HEK293T (cell line): ENCODE measurements at regions not wholly inside any gene's neighbourhood (a gene's known extent, or its start where the extent isn't known, plus 50 kb on each side); places are given as distances from the start of the nearest gene placed in this dataset.

Experiments used
- CTCF ChIA-PET: fragments of 350-600 bp; formaldehyde crosslinking; extraction: SDS; loops from one replicate; lab custom pipeline; 2021; ENCODE audit warnings: antibody characterized with exemption, inconsistent platforms; lab: Yijun Ruan, JAX
- POLR2A ChIA-PET: fragments of 350-600 bp; formaldehyde crosslinking; extraction: SDS; loops from one replicate; lab custom pipeline; 2020; ENCODE audit warnings: antibody characterized with exemption, inconsistent platforms; lab: Yijun Ruan, JAX
- DNase-seq: peaks from one replicate; pipeline ENCODE4 v3.0.0; 2012; ENCODE audit warnings: mixed read lengths; ENCODE audit errors: extremely low spot score
- ARNT ChIP-seq: fragments of 450-650 bp; IDR thresholded peaks from 2 replicates; pipeline ENCODE4 v1.6.1; 2017; ENCODE audit warnings: mild to moderate bottlenecking
- BHLHE40 ChIP-seq: fragments of 450-650 bp; IDR thresholded peaks from 2 replicates; pipeline ENCODE4 v1.6.1; 2016; ENCODE audit warnings: mild to moderate bottlenecking, moderate library complexity, borderline replicate concordance
- CTBP1 ChIP-seq: fragments of 450-650 bp; IDR thresholded peaks from 2 replicates; pipeline ENCODE4 v1.6.1; 2016; ENCODE audit warnings: borderline replicate concordance
- ELF4 ChIP-seq: fragments of 450-650 bp; IDR thresholded peaks from 2 replicates; pipeline ENCODE4 v1.6.1; 2017; ENCODE audit warnings: antibody characterized with exemption
- FOXA1 ChIP-seq: fragments of 450-650 bp; IDR thresholded peaks from 2 replicates; pipeline ENCODE4 v1.6.1; 2016; ENCODE audit warnings: mild to moderate bottlenecking
- FOXK2 ChIP-seq: fragments of 450-650 bp; IDR thresholded peaks from 2 replicates; pipeline ENCODE4 v1.6.1; 2016; ENCODE audit warnings: mild to moderate bottlenecking
- FOXM1 ChIP-seq: fragments of 450-650 bp; IDR thresholded peaks from 2 replicates; pipeline ENCODE4 v1.6.1; 2017; ENCODE audit warnings: mild to moderate bottlenecking, borderline replicate concordance
- HDGF ChIP-seq: fragments of 450-650 bp; IDR thresholded peaks from 2 replicates; pipeline ENCODE4 v1.6.1; 2017; ENCODE audit warnings: antibody characterized with exemption, borderline replicate concordance
- L3MBTL2 ChIP-seq: fragments of 450-650 bp; conservative IDR thresholded peaks from 2 replicates; pipeline ENCODE4 v1.6.1; 2016; ENCODE audit warnings: mild to moderate bottlenecking
- LEF1 ChIP-seq: fragments of 450-650 bp; IDR thresholded peaks from 2 replicates; pipeline ENCODE4 v1.6.1; 2017; ENCODE audit warnings: mild to moderate bottlenecking, borderline replicate concordance
- NFRKB ChIP-seq: fragments of 450-650 bp; IDR thresholded peaks from 2 replicates; pipeline ENCODE4 v1.6.1; 2016; ENCODE audit warnings: mild to moderate bottlenecking, moderate library complexity
- PKNOX1 ChIP-seq: fragments of 450-650 bp; IDR thresholded peaks from 2 replicates; pipeline ENCODE4 v1.6.1; 2016
- SP1 ChIP-seq: fragments of 450-650 bp; IDR thresholded peaks from 2 replicates; pipeline ENCODE4 v1.6.1; 2017
- SUZ12 ChIP-seq: fragments of 450-650 bp; IDR thresholded peaks from 2 replicates; pipeline ENCODE4 v1.6.1; 2016; ENCODE audit warnings: mild to moderate bottlenecking
- TARDBP ChIP-seq: fragments of 450-650 bp; IDR thresholded peaks from 2 replicates; pipeline ENCODE4 v1.6.1; 2016
- ZNF384 ChIP-seq: fragments of 450-650 bp; IDR thresholded peaks from 2 replicates; pipeline ENCODE4 v1.6.1; 2016

- POLR2A ChIA-PET: no interaction called here
- CTCF ChIA-PET: no interaction called here
- DNase-seq: no peak
Observed at GRCh38 chr3:89845053-89845452, 737.6 kb downstream of the EPHA3 start.

GRCh38 chr3:89847955-89848354 is 740.5 kb downstream of the EPHA3 start:
- CTCF ChIA-PET: no interaction called here
- POLR2A ChIA-PET: no interaction called here
- no peak for DNase-seq
- no peak for TF ChIP-seq BHLHE40
- TF ChIP-seq NFRKB: no peak
- no peak for TF ChIP-seq FOXA1
- TF ChIP-seq FOXM1: no peak
- no peak for TF ChIP-seq PKNOX1
- TF ChIP-seq ELF4: no peak
- no peak for TF ChIP-seq FOXK2
- no peak for TF ChIP-seq LEF1
- TF ChIP-seq ARNT: no peak
- no peak for TF ChIP-seq SP1
- no peak for TF ChIP-seq SUZ12
- TF ChIP-seq L3MBTL2: no peak
- no peak for TF ChIP-seq ZNF384
- TF ChIP-seq TARDBP: no peak

More at GRCh38 chr3:89845053-89845452, 737.6 kb downstream of the EPHA3 start:
- no peak for TF ChIP-seq FOXK2
- no peak for TF ChIP-seq FOXM1
- TF ChIP-seq FOXA1: no peak
- TF ChIP-seq LEF1: no peak
- no peak for TF ChIP-seq SUZ12
- TF ChIP-seq NFRKB: no peak
- TF ChIP-seq PKNOX1: no peak
- TF ChIP-seq TARDBP: no peak
- no peak for TF ChIP-seq ARNT
- no peak for TF ChIP-seq L3MBTL2
- no peak for TF ChIP-seq SP1
- no peak for TF ChIP-seq HDGF
- no peak for TF ChIP-seq BHLHE40
- TF ChIP-seq ELF4: no peak

GRCh38 chr3:89851974-89852621 is 744.7 kb downstream of the EPHA3 start:
- TF ChIP-seq LEF1 (no peak), FOXA1 (no peak), PKNOX1 (peak; percentile 77), NFRKB (no peak)
- POLR2A ChIA-PET: no interaction called here
- CTCF ChIA-PET: interaction anchor here (0.6 to 1.6 kb wide), 4 partner anchors 240 to 1667 kb away, joined by 3 to 6 read pairs (median 4); no protein-coding TSS in a partner anchor
- DNase-seq: peak; percentile 74

GRCh38 chr3:89859757-89860156 is 752.3 kb downstream of the EPHA3 start:
- ChIA-PET POLR2A (no interaction called here), CTCF (no interaction called here)
- TF ChIP-seq NFRKB (no peak), ARNT (no peak)
- DNase-seq: no peak

GRCh38 chr3:89867286-89867685 is 759.9 kb downstream of the EPHA3 start:
- TF ChIP-seq ARNT (no peak), FOXA1 (no peak), ZNF384 (no peak), FOXM1 (no peak), ELF4 (no peak), L3MBTL2 (no peak), SUZ12 (no peak), LEF1 (no peak), BHLHE40 (no peak), FOXK2 (no peak), TARDBP (no peak), CTBP1 (no peak), HDGF (no peak), PKNOX1 (no peak), NFRKB (no peak), SP1 (no peak)
- CTCF ChIA-PET: no interaction called here
- POLR2A ChIA-PET: no interaction called here
- DNase-seq: no peak

- no peak for DNase-seq
- TF ChIP-seq FOXA1 (no peak), SP1 (no peak), ELF4 (no peak), LEF1 (no peak)
- CTCF ChIA-PET: no interaction called here
- POLR2A ChIA-PET: no interaction called here
Observed at GRCh38 chr3:89876116-89876515, 768.7 kb downstream of the EPHA3 start.
